Panc1 (cell line): ENCODE measurements at regions not wholly inside any gene's neighbourhood (a gene's known extent, or its start where the extent isn't known, plus 50 kb on each side); places are given as distances from the start of the nearest gene placed in this dataset.

Experiments
- ATAC-seq: fragments of 200-7000 bp; cut with Tn5 transposase; 2 replicates; pipeline ENCODE4 v1.9.1; 2020; ENCODE audit warnings: mild to moderate bottlenecking, moderate library complexity
- BruUV-seq: library from RNA; stranded (reverse); fragments of 400-500 nt; replicated peaks from 2 replicates; lab custom pipeline; 2021; lab: Mats Ljungman, UMichigan
- CTCF ChIA-PET: fragments of 300-600 bp; sonication (Branson Sonifier 250); formaldehyde crosslinking; loops from one replicate; lab custom pipeline; 2022; ENCODE audit warnings: antibody characterized with exemption; lab: Charles Lee
- POLR2A ChIA-PET: fragments of 300-600 bp; sonication (Branson Sonifier 250); formaldehyde crosslinking; loops from one replicate; lab custom pipeline; 2022; ENCODE audit warnings: antibody characterized with exemption; lab: Charles Lee
- DNase-seq: peaks from one replicate; pipeline ENCODE4 v3.0.0-alpha.2; 2010; ENCODE audit warnings: low read depth, low spot score
- H3K27ac ChIP-seq: 2 replicates; pipeline ENCODE4 v1.5.1; 2011; ENCODE audit warnings: mild to moderate bottlenecking, low read length, inconsistent platforms
- H3K27me3 ChIP-seq: fragments of 200-500 bp; sonication (Bioruptor generic); 2 replicates; pipeline ENCODE4 v1.6.0; 2014; ENCODE audit warnings: low read length, inconsistent platforms; ENCODE audit not compliant: control insufficient read depth, insufficient read depth
- H3K36me3 ChIP-seq: fragments of 200-500 bp; sonication (Bioruptor generic); 2 replicates; pipeline ENCODE4 v1.5.1; 2014; ENCODE audit warnings: inconsistent platforms, mild to moderate bottlenecking, low read length, moderate library complexity; ENCODE audit not compliant: control insufficient read depth, insufficient read depth
- H3K4me1 ChIP-seq: 2 replicates; pipeline ENCODE4 v1.5.1; 2011; ENCODE audit warnings: inconsistent platforms, mild to moderate bottlenecking, low read length, moderate library complexity; ENCODE audit not compliant: control insufficient read depth, insufficient read depth
- H3K4me3 ChIP-seq, 2 experiments: 2 replicates each; pipeline ENCODE4 v1.5.1; 2011 to 2012; ENCODE audit warnings: low read depth in 2 of 2, low read length in 2 of 2, mild to moderate bottlenecking in 2 of 2, inconsistent platforms in 1 of 2, moderate library complexity in 1 of 2
- H3K9me3 ChIP-seq: fragments of 200-500 bp; sonication (Bioruptor generic); 2 replicates; pipeline ENCODE4 v1.5.1; 2014; ENCODE audit warnings: low read depth, mild to moderate bottlenecking, inconsistent platforms, low read length, moderate library complexity; ENCODE audit not compliant: control insufficient read depth, insufficient read depth
- POLR2AphosphoS5 ChIP-seq: IDR thresholded peaks from 2 replicates; pipeline ENCODE4 v1.6.1; 2012; ENCODE audit warnings: mild to moderate bottlenecking, low read depth, low read length, moderate library complexity
- SIN3A ChIP-seq: IDR thresholded peaks from 2 replicates; pipeline ENCODE4 v1.6.1; 2012; ENCODE audit warnings: low read depth, mild to moderate bottlenecking, low read length, moderate library complexity, borderline replicate concordance; ENCODE audit not compliant: insufficient read depth
- TCF7L2 ChIP-seq: IDR thresholded peaks from 2 replicates; pipeline ENCODE4 v1.6.1; 2011; ENCODE audit warnings: mild to moderate bottlenecking, low read depth, low read length, inconsistent platforms
- in situ Hi-C: cut with HindIII; loops from 2 replicates; pipeline ENCODE4 v1.10.0; 2016; ENCODE audit warnings: low sequenced_read_pairs, low pct_unique_long_range_greater_than_20kb
- intact Hi-C: fragments of 100-400 bp; cut with micrococcal nuclease; formaldehyde crosslinking; loops from one replicate; pipeline ENCODE4 v1.10.0; 2022; ENCODE audit not compliant: unreplicated experiment
- TF ChIP-seq, protein P1 (sequence below): fragments of 450-650 bp; IDR thresholded peaks from 2 replicates; pipeline ENCODE4 v1.5.1; 2017; ENCODE audit warnings: mild to moderate bottlenecking
- TF ChIP-seq, protein P2 (sequence below), 2 experiments: IDR thresholded peaks; 2 replicates each; pipeline ENCODE4 v1.6.1; 2011 to 2012; ENCODE audit warnings: low read depth in 2 of 2, control low read depth in 1 of 2, low read length in 1 of 2, mild to moderate bottlenecking in 1 of 2, moderate library complexity in 1 of 2; ENCODE audit not compliant: insufficient read depth in 1 of 2

DNA sequence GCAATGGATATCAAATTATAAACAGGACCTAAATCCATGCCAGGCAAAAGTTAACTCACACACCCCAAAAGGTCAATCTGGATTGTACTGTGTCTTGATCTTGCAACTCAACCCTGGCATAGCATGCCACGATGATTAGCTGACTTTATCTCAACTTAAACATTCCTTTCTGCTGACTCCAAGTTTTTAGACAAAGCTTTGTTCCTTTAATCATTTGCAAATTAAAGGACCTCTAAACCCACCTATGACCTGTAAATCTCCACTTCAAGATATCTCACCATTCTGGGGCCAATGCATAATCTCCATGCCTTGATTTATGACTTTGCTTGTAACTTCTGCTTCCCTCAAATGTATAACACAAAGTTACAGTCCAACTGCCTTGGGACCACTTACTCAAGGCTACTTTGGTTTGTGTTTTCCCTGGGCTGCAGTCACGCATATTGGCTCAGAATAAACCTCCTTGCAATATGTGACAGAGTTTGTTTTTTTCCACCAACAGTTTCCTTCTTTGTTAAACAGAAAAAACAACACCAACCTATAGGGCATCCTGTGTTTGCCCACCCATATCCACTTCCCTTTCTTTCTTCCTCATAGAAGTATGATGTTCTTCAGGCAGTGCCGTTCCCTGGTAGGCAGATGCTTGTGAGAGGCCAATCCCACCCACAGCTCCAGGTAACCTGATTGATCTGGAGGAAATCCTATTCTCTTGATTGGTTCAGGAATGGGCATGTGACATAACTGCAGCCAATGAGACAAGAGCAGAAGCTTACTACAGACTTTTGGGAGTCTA lies 390.6 kb upstream of the ERCC4 start:
- ATAC-seq: no peak
- Histone ChIP-seq H3K9me3 (no peaks in the 10 kb centered on the region), H3K4me1 (no peaks in the 10 kb centered on the region), H3K27me3 (no peaks in the 10 kb centered on the region), H3K27ac (no peak overlapping the region), H3K36me3 (no peaks in the 10 kb centered on the region), H3K4me3 (no peak overlapping the region)
- in situ Hi-C loops: no loop called here
- BruUV-seq: no TSS peak
- DNase-seq: no peak
- CTCF ChIA-PET: no interaction called here
- intact Hi-C loops: no loop called here
- TF ChIP-seq SIN3A (no peak), POLR2AphosphoS5 (no peak), TCF7L2 (no peak)
- TF ChIP-seq, protein P1, sequence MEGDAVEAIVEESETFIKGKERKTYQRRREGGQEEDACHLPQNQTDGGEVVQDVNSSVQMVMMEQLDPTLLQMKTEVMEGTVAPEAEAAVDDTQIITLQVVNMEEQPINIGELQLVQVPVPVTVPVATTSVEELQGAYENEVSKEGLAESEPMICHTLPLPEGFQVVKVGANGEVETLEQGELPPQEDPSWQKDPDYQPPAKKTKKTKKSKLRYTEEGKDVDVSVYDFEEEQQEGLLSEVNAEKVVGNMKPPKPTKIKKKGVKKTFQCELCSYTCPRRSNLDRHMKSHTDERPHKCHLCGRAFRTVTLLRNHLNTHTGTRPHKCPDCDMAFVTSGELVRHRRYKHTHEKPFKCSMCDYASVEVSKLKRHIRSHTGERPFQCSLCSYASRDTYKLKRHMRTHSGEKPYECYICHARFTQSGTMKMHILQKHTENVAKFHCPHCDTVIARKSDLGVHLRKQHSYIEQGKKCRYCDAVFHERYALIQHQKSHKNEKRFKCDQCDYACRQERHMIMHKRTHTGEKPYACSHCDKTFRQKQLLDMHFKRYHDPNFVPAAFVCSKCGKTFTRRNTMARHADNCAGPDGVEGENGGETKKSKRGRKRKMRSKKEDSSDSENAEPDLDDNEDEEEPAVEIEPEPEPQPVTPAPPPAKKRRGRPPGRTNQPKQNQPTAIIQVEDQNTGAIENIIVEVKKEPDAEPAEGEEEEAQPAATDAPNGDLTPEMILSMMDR: no peak
- TF ChIP-seq, protein P2, sequence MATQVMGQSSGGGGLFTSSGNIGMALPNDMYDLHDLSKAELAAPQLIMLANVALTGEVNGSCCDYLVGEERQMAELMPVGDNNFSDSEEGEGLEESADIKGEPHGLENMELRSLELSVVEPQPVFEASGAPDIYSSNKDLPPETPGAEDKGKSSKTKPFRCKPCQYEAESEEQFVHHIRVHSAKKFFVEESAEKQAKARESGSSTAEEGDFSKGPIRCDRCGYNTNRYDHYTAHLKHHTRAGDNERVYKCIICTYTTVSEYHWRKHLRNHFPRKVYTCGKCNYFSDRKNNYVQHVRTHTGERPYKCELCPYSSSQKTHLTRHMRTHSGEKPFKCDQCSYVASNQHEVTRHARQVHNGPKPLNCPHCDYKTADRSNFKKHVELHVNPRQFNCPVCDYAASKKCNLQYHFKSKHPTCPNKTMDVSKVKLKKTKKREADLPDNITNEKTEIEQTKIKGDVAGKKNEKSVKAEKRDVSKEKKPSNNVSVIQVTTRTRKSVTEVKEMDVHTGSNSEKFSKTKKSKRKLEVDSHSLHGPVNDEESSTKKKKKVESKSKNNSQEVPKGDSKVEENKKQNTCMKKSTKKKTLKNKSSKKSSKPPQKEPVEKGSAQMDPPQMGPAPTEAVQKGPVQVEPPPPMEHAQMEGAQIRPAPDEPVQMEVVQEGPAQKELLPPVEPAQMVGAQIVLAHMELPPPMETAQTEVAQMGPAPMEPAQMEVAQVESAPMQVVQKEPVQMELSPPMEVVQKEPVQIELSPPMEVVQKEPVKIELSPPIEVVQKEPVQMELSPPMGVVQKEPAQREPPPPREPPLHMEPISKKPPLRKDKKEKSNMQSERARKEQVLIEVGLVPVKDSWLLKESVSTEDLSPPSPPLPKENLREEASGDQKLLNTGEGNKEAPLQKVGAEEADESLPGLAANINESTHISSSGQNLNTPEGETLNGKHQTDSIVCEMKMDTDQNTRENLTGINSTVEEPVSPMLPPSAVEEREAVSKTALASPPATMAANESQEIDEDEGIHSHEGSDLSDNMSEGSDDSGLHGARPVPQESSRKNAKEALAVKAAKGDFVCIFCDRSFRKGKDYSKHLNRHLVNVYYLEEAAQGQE (IDR thresholded peaks at IDR 0.05; ENCODE audit: insufficient read depth in 1 of 2, low read depth in 2 of 2, low read length in 1 of 2): no peak
- POLR2A ChIA-PET: interaction anchor here (0.7 kb wide), 1 partner anchor 210 kb away, joined by 3 read pairs; no protein-coding TSS in a partner anchor

DNA sequence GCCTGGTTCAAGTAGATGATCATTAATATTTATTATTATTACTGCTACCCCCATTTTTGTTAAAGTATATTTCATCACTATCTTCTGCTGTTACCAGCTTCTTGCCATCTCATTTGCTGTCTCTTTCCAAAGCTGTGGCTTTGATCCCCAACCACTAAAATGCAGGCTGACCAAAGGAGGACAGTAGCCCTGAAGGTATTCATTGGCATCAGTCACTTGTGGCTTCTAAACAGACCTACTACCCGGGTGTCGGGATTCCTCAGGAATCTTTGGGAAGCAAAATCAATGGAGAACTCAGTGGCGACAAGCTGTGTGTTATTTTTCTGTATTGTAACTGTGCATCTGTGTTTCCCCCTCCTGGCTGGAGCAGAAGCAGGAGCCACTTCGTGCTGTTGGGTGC lies 379.2 kb upstream of the ERCC4 start:
- no peak for ATAC-seq
- TF ChIP-seq SIN3A (no peak), TCF7L2 (no peak), POLR2AphosphoS5 (no peak)
- TF ChIP-seq, protein P1: no peak
- Histone ChIP-seq H3K36me3 (no peaks in the 10 kb centered on the region), H3K27ac (no peak overlapping the region), H3K4me3 (no peak overlapping the region), H3K4me1 (no peaks in the 10 kb centered on the region), H3K9me3 (no peaks in the 10 kb centered on the region), H3K27me3 (no peaks in the 10 kb centered on the region; the same call in 1 of the 2 replicates)
- ChIA-PET CTCF (no interaction called here), POLR2A (no interaction called here)
- DNase-seq: no peak
- in situ Hi-C loops (no loop called here), intact Hi-C loops (no loop called here)
- BruUV-seq: no TSS peak
